Stomach (tissue), 4 donors: ENCODE measurements at regions not wholly inside any gene's neighbourhood (a gene's known extent, or its start where the extent isn't known, plus 50 kb on each side); places are given as distances from the start of the nearest gene placed in this dataset.

Experiments used
- CTCF ChIP-seq, 7 experiments: fragments of 450-650 bp in 4 of 7; fragments of 200-600 bp in 3 of 7; sonication (generic) in 3 of 7; IDR thresholded peaks; one replicate each; pipeline ENCODE4 v1.5.1; 2016 to 2019; ENCODE audit warnings: antibody characterized with exemption in 7 of 7, control low read depth in 2 of 7, mild to moderate bottlenecking in 1 of 7
- EP300 ChIP-seq: sonication (generic); formaldehyde crosslinking; IDR thresholded peaks from one replicate; pipeline ENCODE4 v1.6.1; 2017; ENCODE audit warnings: antibody characterized with exemption
- POLR2AphosphoS5 ChIP-seq, 3 donors: sonication (generic); formaldehyde crosslinking; IDR thresholded peaks; one replicate each; pipeline ENCODE4 v1.6.1; 2016; ENCODE audit warnings: antibody characterized with exemption in 3 of 3

GRCh38 chr18:65439188-65439587 lies 311.6 kb upstream of the CDH7 start:
- no peak for TF ChIP-seq CTCF (IDR thresholded peaks at IDR 0.05)
- no peak for TF ChIP-seq EP300
- TF ChIP-seq POLR2AphosphoS5 (IDR thresholded peaks at IDR 0.05), result no peak
